ENCODE measurements at regions not wholly inside any gene's neighbourhood (a gene's known extent, or its start where the extent isn't known, plus 50 kb on each side); places are given as distances from the start of the nearest gene placed in this dataset.

- TF ChIP-seq, protein P1, sequence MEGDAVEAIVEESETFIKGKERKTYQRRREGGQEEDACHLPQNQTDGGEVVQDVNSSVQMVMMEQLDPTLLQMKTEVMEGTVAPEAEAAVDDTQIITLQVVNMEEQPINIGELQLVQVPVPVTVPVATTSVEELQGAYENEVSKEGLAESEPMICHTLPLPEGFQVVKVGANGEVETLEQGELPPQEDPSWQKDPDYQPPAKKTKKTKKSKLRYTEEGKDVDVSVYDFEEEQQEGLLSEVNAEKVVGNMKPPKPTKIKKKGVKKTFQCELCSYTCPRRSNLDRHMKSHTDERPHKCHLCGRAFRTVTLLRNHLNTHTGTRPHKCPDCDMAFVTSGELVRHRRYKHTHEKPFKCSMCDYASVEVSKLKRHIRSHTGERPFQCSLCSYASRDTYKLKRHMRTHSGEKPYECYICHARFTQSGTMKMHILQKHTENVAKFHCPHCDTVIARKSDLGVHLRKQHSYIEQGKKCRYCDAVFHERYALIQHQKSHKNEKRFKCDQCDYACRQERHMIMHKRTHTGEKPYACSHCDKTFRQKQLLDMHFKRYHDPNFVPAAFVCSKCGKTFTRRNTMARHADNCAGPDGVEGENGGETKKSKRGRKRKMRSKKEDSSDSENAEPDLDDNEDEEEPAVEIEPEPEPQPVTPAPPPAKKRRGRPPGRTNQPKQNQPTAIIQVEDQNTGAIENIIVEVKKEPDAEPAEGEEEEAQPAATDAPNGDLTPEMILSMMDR (conservative IDR thresholded peaks at IDR 0.05; ENCODE audit: low read length), result no peak
- TF ChIP-seq EZH2phosphoT487 (IDR thresholded peaks at IDR 0.05; ENCODE audit: borderline replicate concordance), result no peak
Observed at GRCh38 chr2:221229099-221229498, 343.0 kb downstream of the EPHA4 start.

Measured in Loucy (cell line).